PC-3 (cell line): ENCODE measurements at regions not wholly inside any gene's neighbourhood (a gene's known extent, or its start where the extent isn't known, plus 50 kb on each side); places are given as distances from the start of the nearest gene placed in this dataset.

Experiments
- ATAC-seq: fragments of 200-7000 bp; cut with Tn5 transposase; 2 replicates; pipeline ENCODE4 v1.9.1; 2020; ENCODE audit warnings: mild to moderate bottlenecking, moderate library complexity
- BruUV-seq: library from RNA; stranded (reverse); fragments of 400-500 nt; replicated peaks from 2 replicates; lab custom pipeline; 2021; lab: Mats Ljungman, UMichigan
- CTCF ChIA-PET: fragments of 300-600 bp; sonication (Branson Sonifier 250); formaldehyde crosslinking; loops from one replicate; lab custom pipeline; 2022; ENCODE audit warnings: antibody characterized with exemption; lab: Charles Lee
- POLR2A ChIA-PET: fragments of 300-600 bp; sonication (Branson Sonifier 250); formaldehyde crosslinking; loops from one replicate; lab custom pipeline; 2022; ENCODE audit warnings: antibody characterized with exemption; ENCODE audit not compliant: unreplicated experiment; lab: Charles Lee
- DNase-seq: peaks from one replicate; pipeline ENCODE4 v3.0.0-alpha.2; 2015
- H2AFZ ChIP-seq: fragments of 300-600 bp; sonication (generic); 2 replicates; pipeline ENCODE4 v1.6.0; 2016; ENCODE audit warnings: antibody characterized with exemption, low read length
- H3F3A ChIP-seq: fragments of 300-600 bp; sonication (generic); one replicate; pipeline ENCODE4 v1.6.0; 2017; ENCODE audit warnings: antibody characterized with exemption, low read length, control low read depth, mild to moderate bottlenecking; ENCODE audit not compliant: unreplicated experiment
- H3K27ac ChIP-seq: fragments of 300-600 bp; sonication (generic); 2 replicates; pipeline ENCODE4 v1.5.1; 2016; ENCODE audit warnings: mild to moderate bottlenecking, low read length
- H3K27me3 ChIP-seq: fragments of 300-600 bp; sonication (generic); 2 replicates; pipeline ENCODE4 v1.6.1; 2016; ENCODE audit warnings: low read length, mixed read lengths
- H3K36me3 ChIP-seq: fragments of 300-600 bp; sonication (generic); 2 replicates; pipeline ENCODE4 v1.6.1; 2016; ENCODE audit warnings: low read depth, mixed run types, low read length, mixed read lengths
- H3K4me1 ChIP-seq: fragments of 300-600 bp; sonication (generic); 2 replicates; pipeline ENCODE4 v1.5.1; 2016; ENCODE audit warnings: low read length; ENCODE audit not compliant: insufficient read depth
- H3K4me2 ChIP-seq: fragments of 300-600 bp; sonication (generic); 2 replicates; pipeline ENCODE4 v1.6.0; 2016; ENCODE audit warnings: low read length
- H3K4me3 ChIP-seq: fragments of 300-600 bp; sonication (generic); 2 replicates; pipeline ENCODE4 v1.5.1; 2016; ENCODE audit warnings: mild to moderate bottlenecking, low read length, mixed read lengths
- H3K79me2 ChIP-seq: fragments of 300-600 bp; sonication (generic); 2 replicates; pipeline ENCODE4 v1.6.1; 2017; ENCODE audit warnings: low read length, mixed read lengths
- H3K9ac ChIP-seq: fragments of 300-600 bp; sonication (generic); 2 replicates; pipeline ENCODE4 v1.6.0; 2016; ENCODE audit warnings: mild to moderate bottlenecking, low read length
- H3K9me2 ChIP-seq: fragments of 300-600 bp; sonication (generic); replicated peaks from 2 replicates; pipeline ENCODE4 v1.6.1; 2016; ENCODE audit warnings: mixed run types, low read length, mixed read lengths
- H3K9me3 ChIP-seq: fragments of 300-600 bp; sonication (generic); 2 replicates; pipeline ENCODE4 v1.6.1; 2016; ENCODE audit warnings: low read length, mixed read lengths
- H4K20me1 ChIP-seq: fragments of 300-600 bp; sonication (generic); 2 replicates; pipeline ENCODE4 v1.6.1; 2016; ENCODE audit warnings: low read length, mixed read lengths
- CTCF ChIP-seq: fragments of 300-600 bp; sonication (generic); conservative IDR thresholded peaks from 2 replicates; pipeline ENCODE4 v1.5.1; 2017; ENCODE audit warnings: antibody characterized with exemption, low read depth, mild to moderate bottlenecking, low read length
- EZH2 ChIP-seq: fragments of 300-600 bp; sonication (generic); IDR thresholded peaks from one replicate; pipeline ENCODE4 v1.6.1; 2017; ENCODE audit warnings: antibody characterized with exemption, mild to moderate bottlenecking, low read length; ENCODE audit not compliant: unreplicated experiment
- EZH2phosphoT487 ChIP-seq: fragments of 300-600 bp; sonication (generic); IDR thresholded peaks from 2 replicates; pipeline ENCODE4 v1.6.1; 2018; ENCODE audit warnings: mild to moderate bottlenecking, antibody characterized with exemption, low read length, borderline replicate concordance
- intact Hi-C: fragments of 100-400 bp; cut with micrococcal nuclease; formaldehyde crosslinking; loops from 2 replicates; pipeline ENCODE4 v1.9.0; 2023

- no peak for ATAC-seq
- Histone ChIP-seq H3K4me3 (no peak overlapping the region), H3K9ac (no peak overlapping the region), H3K27ac (no peak overlapping the region), H4K20me1 (no peaks in the 10 kb centered on the region), H3K36me3 (no peaks in the 10 kb centered on the region), H2AFZ (no peak overlapping the region), H3F3A (no peaks in the 10 kb centered on the region), H3K79me2 (no peaks in the 10 kb centered on the region), H3K9me3 (no peaks in the 10 kb centered on the region), H3K27me3 (peaks cover 45% of the 10 kb centered on the region), H3K4me1 (no peaks in the 10 kb centered on the region), H3K4me2 (no peak overlapping the region), H3K9me2 (no peaks in the 10 kb centered on the region)
- TF ChIP-seq EZH2phosphoT487, result no peak
- TF ChIP-seq CTCF, result no peak
- no peak for TF ChIP-seq EZH2
- ChIA-PET POLR2A (no interaction called here), CTCF (no interaction called here)
- BruUV-seq, result no TSS peak
- DNase-seq, result no peak
- intact Hi-C loops, result no loop called here
Observed at GRCh38 chr1:90155721-90156487, 161.0 kb downstream of the ZNF326 start.

- POLR2A ChIA-PET, result no interaction called here
- Histone ChIP-seq H2AFZ (no peak overlapping the region), H3K27ac (no peak overlapping the region), H3K4me1 (no peaks in the 10 kb centered on the region), H3K9me3 (no peaks in the 10 kb centered on the region), H3K9me2 (no peaks in the 10 kb centered on the region), H3K4me3 (no peak overlapping the region), H3F3A (no peaks in the 10 kb centered on the region), H3K9ac (no peak overlapping the region), H4K20me1 (no peaks in the 10 kb centered on the region), H3K36me3 (no peaks in the 10 kb centered on the region), H3K4me2 (no peak overlapping the region), H3K79me2 (no peaks in the 10 kb centered on the region), H3K27me3 (peaks cover 33% of the 10 kb centered on the region)
- intact Hi-C loops, result no loop called here
- DNase-seq (no peak), ATAC-seq (no peak)
- BruUV-seq, result no TSS peak
- CTCF ChIA-PET, result no interaction called here
- no peak for TF ChIP-seq CTCF
- no peak for TF ChIP-seq EZH2phosphoT487
- TF ChIP-seq EZH2, result no peak
Observed at GRCh38 chr1:90154711-90155110, 159.8 kb downstream of the ZNF326 start.

GRCh38 chr1:90149101-90149500 lies 154.2 kb downstream of the ZNF326 start:
- CTCF ChIA-PET, result no interaction called here
- Histone ChIP-seq H3K79me2 (no peaks in the 10 kb centered on the region), H3F3A (no peaks in the 10 kb centered on the region), H3K36me3 (no peaks in the 10 kb centered on the region), H3K27ac (no peak overlapping the region), H3K4me3 (no peak overlapping the region), H4K20me1 (no peaks in the 10 kb centered on the region), H3K9ac (no peak overlapping the region), H3K9me2 (no peaks in the 10 kb centered on the region), H3K9me3 (no peaks in the 10 kb centered on the region), H3K27me3 (0 out of 2 replicates have a peak, but pooled peaks cover 9% of the 10 kb centered on the region), H3K4me2 (no peak overlapping the region), H3K4me1 (no peaks in the 10 kb centered on the region), H2AFZ (no peak overlapping the region)
- TF ChIP-seq EZH2phosphoT487, result no peak
- TF ChIP-seq EZH2, result no peak
- TF ChIP-seq CTCF, result peak; percentile 47
- no peak for DNase-seq
- POLR2A ChIA-PET, result no interaction called here
- no TSS peak for BruUV-seq
- ATAC-seq, result no peak
- intact Hi-C loops, result no loop called here
